SK-N-MC (cell line): ENCODE measurements at regions not wholly inside any gene's neighbourhood (a gene's known extent, or its start where the extent isn't known, plus 50 kb on each side); places are given as distances from the start of the nearest gene placed in this dataset.

ENCODE experiments used
- EZH2 ChIP-seq: fragments of 200-600 bp; sonication (generic); IDR thresholded peaks from one replicate; pipeline ENCODE4 v1.6.1; 2017; ENCODE audit warnings: antibody characterized with exemption
- POLR2AphosphoS5 ChIP-seq: IDR thresholded peaks from 2 replicates; pipeline ENCODE4 v1.6.1; 2012; ENCODE audit warnings: mild to moderate bottlenecking, low read depth, low read length, borderline replicate concordance

DNA sequence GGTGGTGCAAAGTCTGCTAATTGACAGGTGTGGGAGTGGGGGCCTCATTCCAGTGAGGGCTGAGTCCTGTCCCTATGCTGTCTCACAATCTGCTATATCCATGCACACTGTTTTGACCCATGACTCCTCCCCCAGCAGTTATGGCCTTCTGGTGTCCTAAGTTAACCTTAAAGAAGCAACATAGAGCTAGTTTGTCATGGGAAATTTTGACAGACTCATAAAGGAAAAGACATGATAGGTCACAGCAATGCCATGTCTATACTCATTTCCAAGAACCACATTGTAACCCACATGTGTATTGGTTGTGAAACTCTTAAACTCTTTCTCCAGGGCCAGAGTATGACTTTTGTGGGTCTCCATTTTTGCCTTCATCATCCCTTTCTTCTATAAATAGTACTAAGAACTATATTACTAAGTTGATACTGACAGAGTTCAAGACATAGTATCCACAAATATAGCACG lies 78.2 kb upstream of the SLC1A4 start:
- TF ChIP-seq POLR2AphosphoS5, result no peak
- no peak for TF ChIP-seq EZH2
